Hepatocyte (in vitro differentiated cells): ENCODE measurements at regions not wholly inside any gene's neighbourhood (a gene's known extent, or its start where the extent isn't known, plus 50 kb on each side); places are given as distances from the start of the nearest gene placed in this dataset.

Source experiments
- DNase-seq: peaks from one replicate; pipeline ENCODE4 v3.0.0-alpha.2; 2016; ENCODE audit warnings: low spot score
- H2AFZ ChIP-seq: fragments of 200-600 bp; sonication (generic); 2 replicates; pipeline ENCODE4 v1.6.0; 2016; ENCODE audit warnings: antibody characterized with exemption, mild to moderate bottlenecking
- H3K27ac ChIP-seq: fragments of 200-600 bp; sonication (generic); 2 replicates; pipeline ENCODE4 v1.5.1; 2016; ENCODE audit warnings: mild to moderate bottlenecking
- H3K27me3 ChIP-seq: fragments of 200-600 bp; sonication (generic); 2 replicates; pipeline ENCODE4 v1.6.1; 2016
- H3K36me3 ChIP-seq: fragments of 200-600 bp; sonication (generic); replicated peaks from 2 replicates; pipeline ENCODE4 v1.5.1; 2016; ENCODE audit warnings: low read depth; ENCODE audit not compliant: insufficient read depth
- H3K4me1 ChIP-seq: fragments of 200-600 bp; sonication (generic); 2 replicates; pipeline ENCODE4 v1.5.1; 2016; ENCODE audit warnings: mild to moderate bottlenecking, moderate library complexity; ENCODE audit not compliant: insufficient read depth
- H3K4me2 ChIP-seq: fragments of 200-600 bp; sonication (generic); 2 replicates; pipeline ENCODE4 v1.6.0; 2016
- H3K4me3 ChIP-seq: fragments of 200-600 bp; sonication (generic); 2 replicates; pipeline ENCODE4 v1.5.1; 2016; ENCODE audit warnings: mild to moderate bottlenecking
- H3K79me2 ChIP-seq: fragments of 200-600 bp; sonication (generic); 2 replicates; pipeline ENCODE4 v1.6.0; 2017; ENCODE audit warnings: mild to moderate bottlenecking
- H3K9me2 ChIP-seq: fragments of 200-600 bp; sonication (generic); replicated peaks from 2 replicates; pipeline ENCODE4 v1.6.0; 2017; ENCODE audit warnings: mild to moderate bottlenecking; ENCODE audit not compliant: insufficient read depth
- H3K9me3 ChIP-seq: fragments of 200-600 bp; sonication (generic); 2 replicates; pipeline ENCODE4 v1.5.1; 2016; ENCODE audit warnings: low read depth, mild to moderate bottlenecking
- H4K20me1 ChIP-seq: fragments of 200-600 bp; sonication (generic); 2 replicates; pipeline ENCODE4 v1.6.0; 2016; ENCODE audit warnings: mild to moderate bottlenecking; ENCODE audit not compliant: insufficient read depth, poor library complexity, severe bottlenecking
- CTCF ChIP-seq: fragments of 200-600 bp; sonication (generic); IDR thresholded peaks from 2 replicates; pipeline ENCODE4 v1.5.1; 2016; ENCODE audit warnings: antibody characterized with exemption, mild to moderate bottlenecking; ENCODE audit not compliant: poor library complexity
- EZH2 ChIP-seq: fragments of 200-600 bp; sonication (generic); IDR thresholded peaks from 2 replicates; pipeline ENCODE4 v1.6.1; 2016; ENCODE audit warnings: antibody characterized with exemption, mild to moderate bottlenecking, borderline replicate concordance
- EZH2phosphoT487 ChIP-seq: fragments of 200-600 bp; sonication (generic); IDR thresholded peaks from one replicate; pipeline ENCODE4 v1.6.1; 2018; ENCODE audit warnings: antibody characterized with exemption, mild to moderate bottlenecking, low read depth, moderate library complexity; ENCODE audit not compliant: unreplicated experiment, severe bottlenecking
- WGBS: methylation state at CpG from one replicate; pipeline ENCODE4 v1.1.6; 2016; ENCODE audit warnings: low lambda C conversion rate; ENCODE audit errors: missing lambda C conversion rate; 5-methylcytosine and 5-hydroxymethylcytosine counted together

- Histone ChIP-seq H3K4me2 (no peak overlapping the region), H3K79me2 (no peaks in the 10 kb centered on the region), H4K20me1 (no peaks in the 10 kb centered on the region), H3K4me3 (no peak overlapping the region), H2AFZ (no peak overlapping the region), H3K4me1 (no peaks in the 10 kb centered on the region), H3K27me3 (no peaks in the 10 kb centered on the region), H3K9me2 (no peaks in the 10 kb centered on the region), H3K36me3 (no peaks in the 10 kb centered on the region), H3K27ac (no peak overlapping the region), H3K9me3 (no peaks in the 10 kb centered on the region)
- WGBS: 39% methylated on average over 4 of the region's 4 CpGs
- TF ChIP-seq CTCF (no peak), EZH2phosphoT487 (no peak), EZH2 (no peak)
- no peak for DNase-seq
Observed at GRCh38 chr18:66209656-66210055, 394.2 kb downstream of the CDH19 start.

GRCh38 chr18:66196805-66197204, 407.1 kb downstream of the CDH19 start:
- H3K4me2 ChIP-seq: no peak overlapping the region
- TF ChIP-seq EZH2: no peak
- no peak overlapping the region for H2AFZ ChIP-seq
- H3K4me1 ChIP-seq: no peaks in the 10 kb centered on the region
- 0% methylated on average over 1 of the region's 1 CpG for WGBS
- no peak for DNase-seq
- H3K4me3 ChIP-seq: no peak overlapping the region
- no peaks in the 10 kb centered on the region for H4K20me1 ChIP-seq
- H3K9me3 ChIP-seq: no peaks in the 10 kb centered on the region
- no peaks in the 10 kb centered on the region for H3K27me3 ChIP-seq
- no peak overlapping the region for H3K27ac ChIP-seq
- no peaks in the 10 kb centered on the region for H3K36me3 ChIP-seq
- no peaks in the 10 kb centered on the region for H3K9me2 ChIP-seq
- H3K79me2 ChIP-seq: no peaks in the 10 kb centered on the region

GRCh38 chr18:66193938-66194337, 410.0 kb downstream of the CDH19 start:
- Histone ChIP-seq H3K79me2 (no peaks in the 10 kb centered on the region), H3K9me3 (no peaks in the 10 kb centered on the region), H3K4me3 (no peak overlapping the region), H3K9me2 (no peaks in the 10 kb centered on the region), H4K20me1 (no peaks in the 10 kb centered on the region), H3K36me3 (no peaks in the 10 kb centered on the region), H3K27ac (no peak overlapping the region), H3K27me3 (no peaks in the 10 kb centered on the region), H2AFZ (no peak overlapping the region), H3K4me1 (no peaks in the 10 kb centered on the region), H3K4me2 (no peak overlapping the region)
- TF ChIP-seq EZH2 (no peak), EZH2phosphoT487 (no peak), CTCF (no peak)
- DNase-seq: no peak
- 63% methylated on average over 4 of the region's 4 CpGs for WGBS

- WGBS: 57% methylated on average over 3 of the region's 3 CpGs
- Histone ChIP-seq H3K4me1 (no peaks in the 10 kb centered on the region), H3K4me3 (no peak overlapping the region), H3K27me3 (no peaks in the 10 kb centered on the region), H3K9me3 (no peaks in the 10 kb centered on the region), H3K36me3 (no peaks in the 10 kb centered on the region), H3K9me2 (no peaks in the 10 kb centered on the region), H3K79me2 (no peaks in the 10 kb centered on the region), H3K4me2 (no peak overlapping the region), H3K27ac (no peak overlapping the region), H2AFZ (no peak overlapping the region), H4K20me1 (no peaks in the 10 kb centered on the region)
- TF ChIP-seq CTCF: no peak
- DNase-seq: no peak
Observed at GRCh38 chr18:66193394-66193793, 410.5 kb downstream of the CDH19 start.
